K562 (cell line): ENCODE measurements at regions not wholly inside any gene's neighbourhood (a gene's known extent, or its start where the extent isn't known, plus 50 kb on each side); places are given as distances from the start of the nearest gene placed in this dataset.

Experiments used
- ATAC-seq: fragments of 200-7000 bp; cut with Tn5 transposase; 3 replicates; pipeline ENCODE4 v1.9.1; 2020; ENCODE audit warnings: moderate library complexity
- BruUV-seq: library from RNA; stranded (reverse); fragments of 400-500 nt; replicated peaks from 2 replicates; lab custom pipeline; 2021; lab: Mats Ljungman, UMichigan
- CTCF ChIA-PET: fragments of 300-600 bp; formaldehyde crosslinking; extraction: SDS; loops from one replicate; lab custom pipeline; 2021; ENCODE audit warnings: low intra/inter-chr PET ratio; lab: Yijun Ruan, JAX
- POLR2A ChIA-PET: fragments of 300-600, 350-650 bp; sonication (Branson Sonifier 250); formaldehyde crosslinking; extraction: SDS; loops from one replicate; lab custom pipeline; 2021; ENCODE audit warnings: antibody characterized with exemption, inconsistent platforms; lab: Yijun Ruan, JAX
- DNase-seq, 4 experiments: peaks; one replicate each; pipeline versions ENCODE4 v3.0.0 to v3.0.0-alpha.2; 2011 to 2018; ENCODE audit warnings: low spot score in 3 of 4, mixed read lengths in 3 of 4; ENCODE audit errors: extremely low read depth in 1 of 4
- FAIRE-seq: peaks from 2 replicates; lab custom pipeline; 2011; peaks lifted over from hg19 to GRCh38; lab: Jason Lieb, UNC
- H2AFZ ChIP-seq: 2 replicates; pipeline ENCODE4 v1.6.0; 2011; ENCODE audit warnings: low read depth, low read length, control low read depth, inconsistent platforms
- H3K27ac ChIP-seq: fragments of 200-600 bp; 3 replicates; pipeline ENCODE4 v1.8.0; 2011; ENCODE audit warnings: low read depth, mild to moderate bottlenecking, control low read depth, inconsistent platforms, low read length, moderate library complexity, mixed read lengths; ENCODE audit errors: extremely low read depth
- H3K27me3 ChIP-seq, 2 experiments: fragments of 300-600 bp in 1 of 2; 2 replicates in 1 of 2; 3 replicates in 1 of 2; pipeline versions ENCODE4 v1.6.0 to v1.8.0; 2011; ENCODE audit warnings: inconsistent platforms in 2 of 2, low read length in 2 of 2, mild to moderate bottlenecking in 1 of 2, mixed read lengths in 1 of 2, moderate library complexity in 1 of 2; ENCODE audit not compliant: control insufficient read depth in 2 of 2, insufficient read depth in 2 of 2
- H3K36me3 ChIP-seq: fragments of 300-600 bp; 3 replicates; pipeline ENCODE4 v1.8.0; 2011; ENCODE audit warnings: mild to moderate bottlenecking, low read length, inconsistent platforms; ENCODE audit not compliant: control insufficient read depth, insufficient read depth
- H3K4me1 ChIP-seq, 2 experiments: fragments of 200-600 bp in 1 of 2; replicated peaks in 1 of 2; 2 replicates in 1 of 2; 3 replicates in 1 of 2; pipeline versions ENCODE4 v1.5.1 to v1.8.0; 2011; ENCODE audit warnings: inconsistent platforms in 2 of 2, low read length in 2 of 2, mild to moderate bottlenecking in 1 of 2, mixed read lengths in 1 of 2, moderate library complexity in 1 of 2; ENCODE audit not compliant: control insufficient read depth in 2 of 2, insufficient read depth in 2 of 2
- H3K4me2 ChIP-seq: 2 replicates; pipeline ENCODE4 v1.6.1; 2011; ENCODE audit warnings: low read length, control low read depth, inconsistent platforms, mixed read lengths; ENCODE audit not compliant: insufficient read depth
- H3K4me3 ChIP-seq: fragments of 200-600 bp; sonication (generic), shearing (Covaris generic); 2 replicates; pipeline ENCODE4 v1.5.1; 2016; ENCODE audit warnings: control low read depth, inconsistent platforms
- H3K79me2 ChIP-seq: fragments of 200-600 bp; 3 replicates; pipeline ENCODE4 v1.8.0; 2011; ENCODE audit warnings: low read length, inconsistent platforms; ENCODE audit not compliant: control insufficient read depth, insufficient read depth
- H3K9ac ChIP-seq, 2 experiments: 2 replicates each; pipeline versions ENCODE4 v1.6.0 to v1.6.1; 2011; ENCODE audit warnings: low read depth in 2 of 2, low read length in 2 of 2, control low read depth in 1 of 2, inconsistent platforms in 1 of 2, mild to moderate bottlenecking in 1 of 2, mixed read lengths in 1 of 2; ENCODE audit not compliant: insufficient read depth in 1 of 2
- H3K9me1 ChIP-seq: one replicate; pipeline ENCODE4 v1.6.0; 2011; ENCODE audit warnings: inconsistent platforms, mild to moderate bottlenecking, low read length, moderate library complexity; ENCODE audit not compliant: control insufficient read depth, insufficient read depth
- H3K9me3 ChIP-seq: replicated peaks from 2 replicates; pipeline ENCODE4 v1.5.1; 2011; ENCODE audit warnings: low read depth, low read length, inconsistent platforms; ENCODE audit not compliant: control insufficient read depth, insufficient read depth
- H4K20me1 ChIP-seq: replicated peaks from 2 replicates; pipeline ENCODE4 v1.6.1; 2011; ENCODE audit warnings: low read length, inconsistent platforms, mixed read lengths; ENCODE audit not compliant: control insufficient read depth, insufficient read depth
- ARNT ChIP-seq, 2 experiments: fragments of 450-650 bp; IDR thresholded peaks; 2 replicates each; pipeline ENCODE4 v1.6.1; 2016; ENCODE audit warnings: mild to moderate bottlenecking in 1 of 2
- BMI1 ChIP-seq: fragments of 150-350 bp; IDR thresholded peaks from 2 replicates; pipeline ENCODE4 v1.6.1; 2014; ENCODE audit warnings: low read length
- BRD9 ChIP-seq: fragments of 450-650 bp; IDR thresholded peaks from 2 replicates; pipeline ENCODE4 v1.6.1; 2018; ENCODE audit warnings: low read depth; ENCODE audit not compliant: partially characterized antibody
- CTBP1 ChIP-seq: fragments of 450-650 bp; IDR thresholded peaks from 2 replicates; pipeline ENCODE4 v1.6.1; 2016; ENCODE audit warnings: borderline replicate concordance
- EGR1 ChIP-seq: fragments of 450-650 bp; conservative IDR thresholded peaks from 2 replicates; pipeline ENCODE4 v1.6.1; 2017; ENCODE audit warnings: mild to moderate bottlenecking
- FUS ChIP-seq: fragments of 200-400 bp; formaldehyde crosslinking; optimal IDR thresholded peaks from 2 replicates; pipeline ENCODE3; 2017; ENCODE audit warnings: low read depth, low read length
- HOXB6 ChIP-seq: fragments of 250-450 bp; sonication (Bioruptor Pico); IDR thresholded peaks from 2 replicates; pipeline ENCODE4 v1.5.1; 2022; ENCODE audit warnings: mild to moderate bottlenecking, borderline replicate concordance
- KLF1 ChIP-seq: fragments of 450-650 bp; IDR thresholded peaks from 2 replicates; pipeline ENCODE4 v1.6.1; 2016; ENCODE audit warnings: missing genetic modification characterization, missing compliant biosample characterization
- NCOA4 ChIP-seq: fragments of 450-650 bp; IDR thresholded peaks from 2 replicates; pipeline ENCODE4 v1.6.1; 2018; ENCODE audit warnings: mild to moderate bottlenecking; ENCODE audit not compliant: partially characterized antibody
- NCOR1 ChIP-seq: fragments of 450-650 bp; IDR thresholded peaks from 2 replicates; pipeline ENCODE4 v1.6.1; 2016; ENCODE audit warnings: mild to moderate bottlenecking, moderate library complexity
- NR2C1 ChIP-seq, 2 experiments: fragments of 450-650 bp; IDR thresholded peaks; 2 replicates each; pipeline ENCODE4 v1.6.1; 2017; ENCODE audit warnings: mild to moderate bottlenecking in 2 of 2, antibody characterized with exemption in 1 of 2, inconsistent platforms in 1 of 2, missing compliant biosample characterization in 1 of 2, missing genetic modification characterization in 1 of 2
- RBM14 ChIP-seq: fragments of 200-400 bp; formaldehyde crosslinking; IDR thresholded peaks from 2 replicates; pipeline ENCODE4 v1.6.1; 2018; ENCODE audit warnings: low read depth, mild to moderate bottlenecking, low read length, moderate library complexity, borderline replicate concordance; ENCODE audit not compliant: insufficient read depth
- SREBF1 ChIP-seq: fragments of 150-350 bp; IDR thresholded peaks from 2 replicates; pipeline ENCODE4 v1.6.1; 2014; ENCODE audit warnings: antibody characterized with exemption, low read depth, low read length, borderline replicate concordance
- TAL1 ChIP-seq: fragments of 450-650 bp; IDR thresholded peaks from 2 replicates; pipeline ENCODE4 v1.6.1; 2016; ENCODE audit warnings: mild to moderate bottlenecking
- ZNF124 ChIP-seq: sonication (generic); formaldehyde crosslinking; IDR thresholded peaks from 2 replicates; pipeline ENCODE4 v1.8.1; 2022; ENCODE audit warnings: missing genetic modification reagents
- WGBS: fragments of 100-300 bp; shearing (Covaris generic); methylation state at CpG from one replicate; pipeline ENCODE4 v1.1.6; 2016; ENCODE audit warnings: low coverage, mixed read lengths; ENCODE audit not compliant: insufficient coverage; ENCODE audit errors: missing lambda C conversion rate; 5-methylcytosine and 5-hydroxymethylcytosine counted together
- in situ Hi-C: fragments of 300-500 bp; cut with MboI; formaldehyde crosslinking; loops from 4 replicates; pipeline ENCODE4 v1.15.0; 2018; ENCODE audit warnings: inconsistent platforms, mixed read lengths
- intact Hi-C: fragments of 100-400 bp; cut with micrococcal nuclease; formaldehyde crosslinking; loops from 2 replicates; pipeline ENCODE4 v1.14.2; 2022
- TF ChIP-seq, protein P1 (sequence below): fragments of 250-450 bp; sonication (Bioruptor Pico); IDR thresholded peaks from 2 replicates; pipeline ENCODE4 v1.6.1; 2021; ENCODE audit warnings: mild to moderate bottlenecking
- TF ChIP-seq, protein P2 (sequence below): IDR thresholded peaks from 3 replicates; pipeline ENCODE4 v1.6.1; 2011; ENCODE audit warnings: borderline replicate concordance, mild to moderate bottlenecking, moderate library complexity; ENCODE audit not compliant: insufficient read length; ENCODE audit errors: extremely low read depth
- TF ChIP-seq, protein P3 (sequence below): sonication (generic); formaldehyde crosslinking; IDR thresholded peaks from 2 replicates; pipeline ENCODE4 v1.8.0; 2022; ENCODE audit warnings: mild to moderate bottlenecking, missing genetic modification reagents

DNA sequence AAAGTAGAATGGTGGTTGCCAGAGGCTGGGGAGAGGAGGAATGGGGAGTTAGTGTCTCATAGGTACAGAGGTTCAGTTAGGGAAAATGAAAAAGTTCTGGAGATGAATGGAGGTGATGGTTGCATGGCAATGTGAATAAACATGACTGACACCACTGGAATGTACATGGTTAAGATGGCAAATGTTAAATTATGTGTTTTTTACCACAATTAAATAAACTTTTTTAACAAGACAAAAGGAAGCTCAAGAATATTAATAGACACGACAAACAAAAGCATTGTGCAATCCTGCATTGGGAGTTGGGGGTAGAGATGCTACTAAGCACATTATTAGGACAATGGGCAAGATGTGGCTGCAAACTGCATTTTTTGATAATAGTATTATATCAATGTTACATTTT is 147.7 kb downstream of the TWIST2 start (continued):
- TF ChIP-seq EGR1, result no peak
- no peak for TF ChIP-seq NCOR1
- TF ChIP-seq, protein P1, sequence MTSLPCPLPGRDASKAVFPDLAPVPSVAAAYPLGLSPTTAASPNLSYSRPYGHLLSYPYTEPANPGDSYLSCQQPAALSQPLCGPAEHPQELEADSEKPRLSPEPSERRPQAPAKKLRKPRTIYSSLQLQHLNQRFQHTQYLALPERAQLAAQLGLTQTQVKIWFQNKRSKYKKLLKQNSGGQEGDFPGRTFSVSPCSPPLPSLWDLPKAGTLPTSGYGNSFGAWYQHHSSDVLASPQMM, result no peak
- no peak for TF ChIP-seq SREBF1
- TF ChIP-seq TAL1, result no peak
- TF ChIP-seq FUS, result no peak

DNA sequence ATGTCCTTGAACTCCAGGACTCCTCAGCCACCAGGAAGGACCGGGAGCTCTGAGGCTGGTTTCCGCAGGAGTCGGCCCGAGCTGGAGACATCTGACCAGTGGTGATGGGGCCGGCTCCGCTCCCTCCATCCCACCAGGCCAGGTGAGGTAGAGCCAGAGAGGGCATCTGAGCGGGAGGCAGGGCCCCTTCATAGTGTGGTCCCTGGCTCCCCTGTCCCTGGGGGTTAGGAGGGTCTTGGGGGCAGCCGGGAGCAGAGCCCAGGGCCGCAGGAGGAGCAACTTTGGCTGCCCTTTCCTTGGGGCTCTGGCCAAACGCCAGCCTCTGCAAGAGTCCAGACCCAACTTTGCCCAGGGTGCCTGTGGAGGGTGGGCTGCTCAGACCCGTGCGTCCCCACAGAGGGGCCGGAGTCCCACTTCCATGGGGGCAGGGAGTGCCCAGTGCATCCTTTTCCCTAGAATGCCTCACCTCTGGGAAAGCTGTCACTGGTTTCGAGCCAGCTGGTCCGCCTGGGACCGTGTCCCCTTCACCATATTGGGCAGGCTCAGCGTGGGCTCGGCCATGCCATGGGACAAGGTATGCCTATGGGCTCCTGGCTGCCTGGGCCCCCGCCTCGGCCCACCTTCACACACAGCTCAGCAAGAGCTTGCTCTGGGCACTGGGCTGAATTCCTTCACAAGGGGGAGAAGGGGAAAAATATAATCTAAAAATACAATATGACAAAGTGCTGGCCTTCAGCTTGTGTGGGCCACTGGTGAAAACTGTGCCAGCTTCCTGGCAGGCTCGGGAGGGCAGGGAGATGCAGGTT is 148.6 kb downstream of the TWIST2 start:
- ATAC-seq (no peak), DNase-seq (no peak), FAIRE-seq (no peak)
- BruUV-seq, result no TSS peak
- no peaks in the 10 kb centered on the region for H4K20me1 ChIP-seq
- ChIA-PET CTCF (no interaction called here), POLR2A (no interaction called here)
- H3K36me3 ChIP-seq, result no peaks in the 10 kb centered on the region
- H3K4me3 ChIP-seq, result no peak overlapping the region
- H3K4me2 ChIP-seq, result no peak overlapping the region
- H3K27me3 ChIP-seq, result peaks cover 2 to 29% of the 10 kb centered on the region in 2 experiments; a peak in 3 of 5 replicates
- H3K4me1 ChIP-seq, result no peaks in the 10 kb centered on the region
- H3K9me1 ChIP-seq, result no peaks in the 10 kb centered on the region
- intact Hi-C loops, result no loop called here
- H3K9ac ChIP-seq, result no peak overlapping the region
- no peaks in the 10 kb centered on the region for H3K9me3 ChIP-seq
- H2AFZ ChIP-seq, result no peak overlapping the region
- under 1% methylated on average over 16 of the region's 21 CpGs for WGBS
- no peaks in the 10 kb centered on the region for H3K79me2 ChIP-seq
- in situ Hi-C loops, result no loop called here
- H3K27ac ChIP-seq, result no peak overlapping the region
- no peak for TF ChIP-seq HOXB6 (CRISPR knock-in tag)
- TF ChIP-seq, protein P2, sequence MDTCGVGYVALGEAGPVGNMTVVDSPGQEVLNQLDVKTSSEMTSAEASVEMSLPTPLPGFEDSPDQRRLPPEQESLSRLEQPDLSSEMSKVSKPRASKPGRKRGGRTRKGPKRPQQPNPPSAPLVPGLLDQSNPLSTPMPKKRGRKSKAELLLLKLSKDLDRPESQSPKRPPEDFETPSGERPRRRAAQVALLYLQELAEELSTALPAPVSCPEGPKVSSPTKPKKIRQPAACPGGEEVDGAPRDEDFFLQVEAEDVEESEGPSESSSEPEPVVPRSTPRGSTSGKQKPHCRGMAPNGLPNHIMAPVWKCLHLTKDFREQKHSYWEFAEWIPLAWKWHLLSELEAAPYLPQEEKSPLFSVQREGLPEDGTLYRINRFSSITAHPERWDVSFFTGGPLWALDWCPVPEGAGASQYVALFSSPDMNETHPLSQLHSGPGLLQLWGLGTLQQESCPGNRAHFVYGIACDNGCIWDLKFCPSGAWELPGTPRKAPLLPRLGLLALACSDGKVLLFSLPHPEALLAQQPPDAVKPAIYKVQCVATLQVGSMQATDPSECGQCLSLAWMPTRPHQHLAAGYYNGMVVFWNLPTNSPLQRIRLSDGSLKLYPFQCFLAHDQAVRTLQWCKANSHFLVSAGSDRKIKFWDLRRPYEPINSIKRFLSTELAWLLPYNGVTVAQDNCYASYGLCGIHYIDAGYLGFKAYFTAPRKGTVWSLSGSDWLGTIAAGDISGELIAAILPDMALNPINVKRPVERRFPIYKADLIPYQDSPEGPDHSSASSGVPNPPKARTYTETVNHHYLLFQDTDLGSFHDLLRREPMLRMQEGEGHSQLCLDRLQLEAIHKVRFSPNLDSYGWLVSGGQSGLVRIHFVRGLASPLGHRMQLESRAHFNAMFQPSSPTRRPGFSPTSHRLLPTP, result no peak
- no peak for TF ChIP-seq BMI1
- no peak for TF ChIP-seq NCOA4
- TF ChIP-seq ZNF124 (CRISPR knock-in tag), result no peak
- TF ChIP-seq CTBP1, result no peak
- TF ChIP-seq BRD9, result no peak
- TF ChIP-seq NR2C1 (IDR thresholded peaks at IDR 0.05), result no peak
- TF ChIP-seq NR2C1 (tag; IDR thresholded peaks at IDR 0.05), result no peak
- no peak for TF ChIP-seq RBM14
- TF ChIP-seq, protein P3, sequence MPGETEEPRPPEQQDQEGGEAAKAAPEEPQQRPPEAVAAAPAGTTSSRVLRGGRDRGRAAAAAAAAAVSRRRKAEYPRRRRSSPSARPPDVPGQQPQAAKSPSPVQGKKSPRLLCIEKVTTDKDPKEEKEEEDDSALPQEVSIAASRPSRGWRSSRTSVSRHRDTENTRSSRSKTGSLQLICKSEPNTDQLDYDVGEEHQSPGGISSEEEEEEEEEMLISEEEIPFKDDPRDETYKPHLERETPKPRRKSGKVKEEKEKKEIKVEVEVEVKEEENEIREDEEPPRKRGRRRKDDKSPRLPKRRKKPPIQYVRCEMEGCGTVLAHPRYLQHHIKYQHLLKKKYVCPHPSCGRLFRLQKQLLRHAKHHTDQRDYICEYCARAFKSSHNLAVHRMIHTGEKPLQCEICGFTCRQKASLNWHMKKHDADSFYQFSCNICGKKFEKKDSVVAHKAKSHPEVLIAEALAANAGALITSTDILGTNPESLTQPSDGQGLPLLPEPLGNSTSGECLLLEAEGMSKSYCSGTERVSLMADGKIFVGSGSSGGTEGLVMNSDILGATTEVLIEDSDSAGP (CRISPR knock-in tag), result no peak
- TF ChIP-seq ARNT (IDR thresholded peaks at IDR 0.05), result no peak
- TF ChIP-seq KLF1 (tag), result no peak
